ENCODE measurements at regions not wholly inside any gene's neighbourhood (a gene's known extent, or its start where the extent isn't known, plus 50 kb on each side); places are given as distances from the start of the nearest gene placed in this dataset.

DNA sequence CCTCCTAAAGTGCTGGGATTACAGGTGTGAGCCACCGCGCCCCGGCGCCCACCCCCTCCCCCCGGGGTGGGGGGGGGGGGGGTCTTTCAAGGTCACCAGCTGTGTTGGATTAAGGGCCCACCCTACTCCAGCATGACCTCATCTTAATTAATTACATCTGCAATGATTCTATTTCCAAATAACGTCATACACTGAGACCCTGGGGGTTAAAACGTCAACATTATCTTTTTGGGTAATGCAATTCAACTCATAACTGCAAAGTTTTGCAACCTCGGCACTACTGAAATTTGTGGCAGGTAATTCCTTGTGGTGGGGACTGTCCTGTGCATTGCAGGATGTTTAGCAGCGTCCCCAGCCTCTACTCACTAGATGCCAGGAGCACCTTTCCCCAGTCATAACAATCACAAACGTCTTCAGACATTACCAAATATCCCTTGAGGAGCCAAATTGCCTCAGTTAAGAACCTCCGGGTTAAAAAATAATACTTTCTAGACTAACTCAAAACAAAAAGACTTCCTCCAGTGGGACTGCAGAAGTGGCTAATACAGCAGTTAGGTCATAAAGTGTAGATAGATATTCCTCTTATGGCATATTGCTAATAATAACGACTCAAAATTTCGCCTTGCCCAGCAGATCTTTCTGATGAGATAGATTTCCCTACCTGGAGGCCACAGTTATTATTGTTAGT is 233.0 kb upstream of the KAZN start:
- TF ChIP-seq, protein P1, sequence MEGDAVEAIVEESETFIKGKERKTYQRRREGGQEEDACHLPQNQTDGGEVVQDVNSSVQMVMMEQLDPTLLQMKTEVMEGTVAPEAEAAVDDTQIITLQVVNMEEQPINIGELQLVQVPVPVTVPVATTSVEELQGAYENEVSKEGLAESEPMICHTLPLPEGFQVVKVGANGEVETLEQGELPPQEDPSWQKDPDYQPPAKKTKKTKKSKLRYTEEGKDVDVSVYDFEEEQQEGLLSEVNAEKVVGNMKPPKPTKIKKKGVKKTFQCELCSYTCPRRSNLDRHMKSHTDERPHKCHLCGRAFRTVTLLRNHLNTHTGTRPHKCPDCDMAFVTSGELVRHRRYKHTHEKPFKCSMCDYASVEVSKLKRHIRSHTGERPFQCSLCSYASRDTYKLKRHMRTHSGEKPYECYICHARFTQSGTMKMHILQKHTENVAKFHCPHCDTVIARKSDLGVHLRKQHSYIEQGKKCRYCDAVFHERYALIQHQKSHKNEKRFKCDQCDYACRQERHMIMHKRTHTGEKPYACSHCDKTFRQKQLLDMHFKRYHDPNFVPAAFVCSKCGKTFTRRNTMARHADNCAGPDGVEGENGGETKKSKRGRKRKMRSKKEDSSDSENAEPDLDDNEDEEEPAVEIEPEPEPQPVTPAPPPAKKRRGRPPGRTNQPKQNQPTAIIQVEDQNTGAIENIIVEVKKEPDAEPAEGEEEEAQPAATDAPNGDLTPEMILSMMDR (IDR thresholded peaks at IDR 0.05; ENCODE audit: low read depth, low read length, missing control alignments) = no peak

GRCh38 chr1:14366091-14367018 is 232.1 kb upstream of the KAZN start:
- DNase-seq (ENCODE audit: extremely low read depth, low read depth) = no peak
- H3K4me3 ChIP-seq (replicated peaks; ENCODE audit: low read depth, low read length) = no peak overlapping the region
- TF ChIP-seq, protein P1 (IDR thresholded peaks at IDR 0.05; ENCODE audit: low read depth, low read length, missing control alignments) = no peak

More for the DNA sequence above, 233.0 kb upstream of the KAZN start:
- H3K4me3 ChIP-seq (replicated peaks; ENCODE audit: low read depth, low read length) = no peak overlapping the region
- DNase-seq (ENCODE audit: extremely low read depth, low read depth) = no peak

- DNase-seq (ENCODE audit: extremely low read depth, low read depth) = no peak
- TF ChIP-seq, protein P1 (IDR thresholded peaks at IDR 0.05; ENCODE audit: low read depth, low read length, missing control alignments) = no peak
- no peak overlapping the region for H3K4me3 ChIP-seq (replicated peaks; ENCODE audit: low read depth, low read length)
These were observed 231.0 kb upstream of the KAZN start for GRCh38 chr1:14367451-14367850.

- DNase-seq (ENCODE audit: extremely low read depth, low read depth) = no peak
- no peak overlapping the region for H3K4me3 ChIP-seq (replicated peaks; ENCODE audit: low read depth, low read length)
These were observed 228.8 kb upstream of the KAZN start for GRCh38 chr1:14369526-14370213.

GRCh38 chr1:14371771-14372497 is 226.6 kb upstream of the KAZN start:
- DNase-seq (ENCODE audit: extremely low read depth, low read depth) = no peak
- TF ChIP-seq, protein P1 (IDR thresholded peaks at IDR 0.05; ENCODE audit: low read depth, low read length, missing control alignments) = no peak
- no peak overlapping the region for H3K4me3 ChIP-seq (replicated peaks; ENCODE audit: low read depth, low read length)

More at GRCh38 chr1:14369526-14370213, 228.8 kb upstream of the KAZN start:
- TF ChIP-seq, protein P1 (IDR thresholded peaks at IDR 0.05; ENCODE audit: low read depth, low read length, missing control alignments) = no peak

DNA sequence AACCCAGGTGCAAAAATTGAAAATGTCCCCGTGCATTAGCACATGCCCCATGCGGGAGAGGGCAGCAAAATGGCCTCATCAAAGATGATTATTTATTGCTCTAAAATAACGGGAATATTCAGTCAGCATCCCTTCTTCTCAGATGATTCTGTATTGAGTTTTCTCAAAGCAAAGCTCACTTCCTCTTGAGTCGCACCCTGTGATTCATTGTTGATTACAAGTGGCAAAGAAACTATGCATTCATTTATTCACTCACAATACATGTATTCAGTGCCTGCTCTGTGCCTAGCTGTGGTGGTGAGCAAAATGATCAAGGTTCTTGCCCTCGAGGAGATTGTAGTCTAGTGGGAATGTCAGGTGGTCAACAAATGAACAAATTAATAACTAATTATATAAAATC is 226.0 kb upstream of the KAZN start:
- no peak overlapping the region for H3K4me3 ChIP-seq (replicated peaks; ENCODE audit: low read depth, low read length)
- TF ChIP-seq, protein P1 (IDR thresholded peaks at IDR 0.05; ENCODE audit: low read depth, low read length, missing control alignments) = no peak
- no peak for DNase-seq (ENCODE audit: extremely low read depth, low read depth)
